ENCODE measurements at regions not wholly inside any gene's neighbourhood (a gene's known extent, or its start where the extent isn't known, plus 50 kb on each side); places are given as distances from the start of the nearest gene placed in this dataset.
A peak's percentile ranks its signal among the peaks of the same experiment; 100 is the strongest.

DNA sequence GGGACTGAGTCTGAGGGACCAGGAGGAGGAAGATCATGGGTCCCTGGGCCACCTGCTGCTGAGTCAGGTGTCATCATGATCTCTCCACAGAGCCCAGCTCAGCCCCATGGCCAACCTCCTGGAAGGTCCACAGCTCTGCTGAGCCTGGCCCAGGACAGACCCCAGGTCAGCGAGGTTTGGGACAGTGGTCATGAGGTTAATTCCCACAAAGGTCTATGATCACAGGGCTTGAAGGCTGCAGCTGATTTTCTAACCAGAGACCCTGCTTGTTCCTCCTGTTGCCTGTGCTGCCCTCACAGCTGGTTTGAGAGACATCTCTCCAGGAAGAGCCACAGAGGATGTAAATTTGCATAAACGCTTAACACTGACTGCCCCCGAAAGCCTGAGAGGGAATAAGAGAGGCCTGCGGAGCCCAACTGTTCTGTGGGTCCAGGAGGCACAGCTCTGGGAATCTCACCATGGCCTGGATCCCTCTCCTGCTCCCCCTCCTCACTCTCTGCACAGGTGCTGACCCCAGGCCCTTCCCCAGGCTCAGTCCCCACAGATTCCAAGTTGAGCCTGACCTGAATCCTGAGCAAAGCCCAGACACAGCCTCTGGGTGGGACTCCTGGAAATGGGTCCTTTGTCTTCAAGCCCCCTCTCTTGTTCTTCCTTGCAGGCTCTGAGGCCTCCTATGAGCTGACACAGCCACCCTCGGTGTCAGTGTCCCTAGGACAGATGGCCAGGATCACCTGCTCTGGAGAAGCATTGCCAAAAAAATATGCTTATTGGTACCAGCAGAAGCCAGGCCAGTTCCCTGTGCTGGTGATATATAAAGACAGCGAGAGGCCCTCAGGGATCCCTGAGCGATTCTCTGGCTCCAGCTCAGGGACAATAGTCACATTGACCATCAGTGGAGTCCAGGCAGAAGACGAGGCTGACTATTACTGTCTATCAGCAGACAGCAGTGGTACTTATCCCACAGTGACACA lies 102.8 kb downstream of the GGTLC2 start:
- Histone ChIP-seq H3K36me3 (no peaks in the 10 kb centered on the region), H3K27me3 (peaks cover 0 to 4% (median 0%) of the 10 kb centered on the region in 4 donors), H3K27ac (no peak overlapping the region), H3K4me3 (no peak overlapping the region), H3K4me1 (no peaks in the 10 kb centered on the region), H3K9me3 (no peaks in the 10 kb centered on the region)
- 62 to 76% methylated on average over 8 of the region's 8 CpGs for WGBS, 2 donors
- intact Hi-C loops (cut with DNase I), result no loop called here
- FAIRE-seq, result no peak
- ATAC-seq, result no peak
- TF ChIP-seq, protein P1, sequence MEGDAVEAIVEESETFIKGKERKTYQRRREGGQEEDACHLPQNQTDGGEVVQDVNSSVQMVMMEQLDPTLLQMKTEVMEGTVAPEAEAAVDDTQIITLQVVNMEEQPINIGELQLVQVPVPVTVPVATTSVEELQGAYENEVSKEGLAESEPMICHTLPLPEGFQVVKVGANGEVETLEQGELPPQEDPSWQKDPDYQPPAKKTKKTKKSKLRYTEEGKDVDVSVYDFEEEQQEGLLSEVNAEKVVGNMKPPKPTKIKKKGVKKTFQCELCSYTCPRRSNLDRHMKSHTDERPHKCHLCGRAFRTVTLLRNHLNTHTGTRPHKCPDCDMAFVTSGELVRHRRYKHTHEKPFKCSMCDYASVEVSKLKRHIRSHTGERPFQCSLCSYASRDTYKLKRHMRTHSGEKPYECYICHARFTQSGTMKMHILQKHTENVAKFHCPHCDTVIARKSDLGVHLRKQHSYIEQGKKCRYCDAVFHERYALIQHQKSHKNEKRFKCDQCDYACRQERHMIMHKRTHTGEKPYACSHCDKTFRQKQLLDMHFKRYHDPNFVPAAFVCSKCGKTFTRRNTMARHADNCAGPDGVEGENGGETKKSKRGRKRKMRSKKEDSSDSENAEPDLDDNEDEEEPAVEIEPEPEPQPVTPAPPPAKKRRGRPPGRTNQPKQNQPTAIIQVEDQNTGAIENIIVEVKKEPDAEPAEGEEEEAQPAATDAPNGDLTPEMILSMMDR (IDR thresholded peaks at IDR 0.05), result no peak
- no peak for DNase-seq

DNA sequence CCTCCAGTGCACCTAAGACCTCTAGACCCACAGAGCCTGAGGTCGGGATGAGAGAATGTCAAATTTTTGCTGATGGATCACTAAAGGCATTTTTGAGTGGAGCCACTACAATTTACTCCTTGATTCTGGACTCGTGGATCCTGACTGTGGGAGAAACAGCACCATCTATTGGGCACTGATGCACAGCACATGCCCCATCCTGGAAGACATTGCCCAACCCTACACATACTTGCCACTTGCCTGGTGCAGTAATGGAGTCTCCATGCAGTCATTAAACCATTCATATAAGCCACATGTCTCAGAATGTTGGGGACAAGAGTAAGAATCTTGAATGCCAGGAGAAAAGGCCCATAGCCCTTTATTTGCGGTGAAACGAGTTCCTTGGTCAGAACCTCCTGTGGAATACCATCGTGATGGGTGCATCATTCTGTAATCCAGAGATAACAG lies 103.9 kb downstream of the GGTLC2 start:
- TF ChIP-seq, protein P1 (IDR thresholded peaks at IDR 0.05), result peak in 3 of 4 donors; percentile 72 to 90 (median 76)
- FAIRE-seq, result no peak
- intact Hi-C loops (cut with DNase I), result no loop called here
- no peak overlapping the region for H3K27ac ChIP-seq
- no peaks in the 10 kb centered on the region for H3K4me1 ChIP-seq
- peak; percentile 82 to 92 (median 86) for ATAC-seq
- H3K9me3 ChIP-seq, result no peaks in the 10 kb centered on the region
- peaks cover 0 to 4% (median 0%) of the 10 kb centered on the region in 4 donors for H3K27me3 ChIP-seq
- H3K36me3 ChIP-seq, result no peaks in the 10 kb centered on the region
- DNase-seq, result peak in 2 of 6 donors; percentile 12 to 73
- 48 to 55% methylated on average over 5 of the region's 5 CpGs for WGBS, 2 donors
- H3K4me3 ChIP-seq, result no peak overlapping the region

DNA sequence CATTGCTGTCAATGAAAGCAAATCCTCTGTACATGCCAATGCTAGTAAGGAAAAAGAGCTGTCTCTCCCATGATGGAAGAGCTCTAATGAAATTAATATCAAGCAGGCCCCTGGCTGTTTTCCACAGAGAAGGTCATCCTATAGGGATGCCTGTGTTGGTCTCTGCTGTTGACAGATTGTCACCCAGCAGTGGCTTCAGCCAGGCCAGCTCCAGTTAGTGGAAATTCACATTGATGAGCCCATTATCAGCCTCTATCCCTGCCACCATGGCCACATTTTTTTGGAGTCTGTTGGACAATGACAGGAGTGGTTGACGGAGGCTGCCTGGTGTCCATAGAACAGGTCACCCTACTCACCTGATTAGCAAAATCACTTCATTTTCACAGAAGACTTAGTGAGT lies 104.3 kb downstream of the GGTLC2 start:
- ATAC-seq (no peak), FAIRE-seq (no peak), DNase-seq (no peak)
- TF ChIP-seq, protein P1 (IDR thresholded peaks at IDR 0.05), result no peak
- Histone ChIP-seq H3K4me1 (no peaks in the 10 kb centered on the region), H3K36me3 (no peaks in the 10 kb centered on the region), H3K27me3 (peaks cover 0 to 4% (median 0%) of the 10 kb centered on the region in 4 donors), H3K4me3 (no peak overlapping the region), H3K9me3 (no peaks in the 10 kb centered on the region), H3K27ac (no peak overlapping the region)
- intact Hi-C loops (cut with DNase I), result no loop called here
- WGBS, 2 donors, result 93 to 96% methylated on average over 1 of the region's 1 CpG

DNA sequence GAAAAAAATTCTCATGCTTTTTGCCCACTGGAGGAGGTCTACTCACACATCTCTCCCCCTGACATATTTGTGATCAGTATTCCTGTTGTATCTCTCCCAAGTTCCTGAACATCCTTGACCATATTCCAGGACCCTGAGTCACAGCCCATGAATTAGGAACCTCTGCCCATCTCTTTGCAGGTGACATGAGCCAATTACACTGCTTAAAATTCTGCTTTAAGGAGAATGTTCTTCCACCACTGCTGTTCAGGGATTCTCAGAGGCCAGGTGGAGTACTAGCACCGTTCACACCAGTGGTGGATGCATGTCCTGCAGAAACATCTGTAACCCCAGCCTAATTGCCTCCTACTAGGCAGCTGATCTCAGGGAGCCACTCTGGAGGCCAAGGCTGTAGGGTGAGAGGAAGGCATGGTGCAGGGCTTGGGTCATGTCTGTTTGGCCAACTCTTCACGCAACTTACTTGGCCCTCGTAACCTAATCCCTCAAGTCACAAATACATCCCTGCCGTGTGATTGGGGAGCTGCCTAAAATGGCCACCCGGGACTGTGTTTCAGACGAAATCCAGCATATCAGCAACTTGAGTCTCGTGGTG lies 104.8 kb downstream of the GGTLC2 start:
- FAIRE-seq, result no peak
- H3K27me3 ChIP-seq, result no peaks in the 10 kb centered on the region
- DNase-seq, result no peak
- H3K9me3 ChIP-seq, result no peaks in the 10 kb centered on the region
- no peaks in the 10 kb centered on the region for H3K4me1 ChIP-seq
- ATAC-seq, result no peak
- no peak overlapping the region for H3K4me3 ChIP-seq
- 59 to 76% methylated on average over 7 of the region's 7 CpGs for WGBS, 2 donors
- H3K27ac ChIP-seq, result no peak overlapping the region
- TF ChIP-seq, protein P1 (IDR thresholded peaks at IDR 0.05), result no peak
- no peaks in the 10 kb centered on the region for H3K36me3 ChIP-seq
- intact Hi-C loops (cut with DNase I), result no loop called here
